ENCODE measurements at regions not wholly inside any gene's neighbourhood (a gene's known extent, or its start where the extent isn't known, plus 50 kb on each side); places are given as distances from the start of the nearest gene placed in this dataset.

DNA sequence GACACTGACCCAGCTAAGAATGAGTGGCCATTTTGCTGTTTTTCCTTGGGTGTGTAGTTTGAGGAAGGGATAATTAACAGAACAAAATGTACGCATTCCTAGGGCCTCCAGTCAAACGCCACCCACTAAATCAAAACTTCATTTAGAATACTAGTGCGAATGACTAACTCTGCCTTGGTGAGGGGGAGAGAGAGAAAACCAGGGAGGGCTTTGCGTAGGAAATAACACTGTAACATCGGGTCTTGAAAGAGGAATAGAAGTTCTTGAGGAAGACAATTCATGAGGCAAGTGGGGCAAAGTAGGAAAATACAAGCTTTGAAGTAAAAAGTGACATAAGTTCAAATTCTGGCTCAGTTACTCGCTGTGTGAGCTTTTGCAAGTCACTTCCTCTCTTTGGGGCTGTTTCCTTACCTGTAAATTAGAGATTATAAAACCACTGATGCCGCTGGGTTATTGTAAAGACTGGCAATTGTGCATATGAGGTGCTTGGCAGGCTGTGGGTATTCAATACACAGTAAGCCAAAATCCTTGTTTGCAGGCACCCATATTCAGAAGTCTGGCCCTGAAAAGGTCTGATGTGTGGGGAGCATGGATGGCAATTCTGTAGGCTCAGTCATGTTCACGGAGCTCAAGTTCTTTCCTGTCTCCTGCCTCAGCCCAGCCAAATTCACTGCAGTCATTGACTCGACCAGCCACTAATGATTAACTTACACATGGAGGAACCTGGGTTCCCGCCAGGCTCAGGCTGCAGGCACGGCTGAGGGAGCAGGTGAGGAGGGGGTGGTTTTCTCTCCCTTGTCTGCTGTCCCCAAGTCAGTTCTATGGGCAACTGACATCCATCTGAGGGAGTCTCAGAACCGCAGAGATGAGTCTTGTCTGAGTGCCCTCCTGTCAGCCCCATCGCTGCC lies 140.3 kb upstream of the CSF3R start:
- WGBS = 46% methylated on average over 13 of the region's 13 CpGs
- TF ChIP-seq POLR2AphosphoS5 (IDR thresholded peaks at IDR 0.05) (no peak), POLR2A (IDR thresholded peaks at IDR 0.05) (no peak), CTCF (IDR thresholded peaks at IDR 0.05) (no peak)
- intact Hi-C loops (cut with DNase I) = no loop called here
- H3K4me1 ChIP-seq (replicated peaks) = no peaks in the 10 kb centered on the region
- H3K9me3 ChIP-seq = no peaks in the 10 kb centered on the region
- H3K4me3 ChIP-seq = no peak overlapping the region
- no peaks in the 10 kb centered on the region for H3K27me3 ChIP-seq (replicated peaks; ENCODE audit: insufficient read depth)
- DNase-seq (ENCODE audit: low spot score) = no peak
- H3K27ac ChIP-seq = no peak overlapping the region
- H3K36me3 ChIP-seq = no peaks in the 10 kb centered on the region

DNA sequence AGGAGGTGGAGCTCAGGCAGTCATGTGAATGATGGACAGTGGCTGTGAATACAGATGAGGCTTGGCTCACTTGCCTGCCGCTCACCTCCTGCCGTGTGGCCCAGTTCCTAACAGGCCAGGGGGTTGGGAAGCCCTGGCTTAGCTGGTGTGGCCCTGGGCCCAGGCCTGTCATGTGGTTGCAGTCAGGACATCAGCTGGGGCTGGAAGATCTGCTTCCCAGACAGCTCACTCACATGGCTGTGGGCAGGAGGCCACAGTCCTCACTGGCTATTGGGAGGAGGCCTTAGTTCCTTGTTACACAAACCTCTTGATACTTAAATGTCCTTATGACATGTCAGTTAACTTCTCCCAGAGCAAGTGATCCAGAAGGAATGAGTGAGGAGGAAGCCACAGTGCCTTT lies 138.8 kb upstream of the CSF3R start:
- H3K9me3 ChIP-seq = no peaks in the 10 kb centered on the region
- DNase-seq (ENCODE audit: low spot score) = no peak
- no peaks in the 10 kb centered on the region for H3K4me1 ChIP-seq (replicated peaks)
- no peak for TF ChIP-seq POLR2AphosphoS5 (IDR thresholded peaks at IDR 0.05)
- TF ChIP-seq POLR2A (IDR thresholded peaks at IDR 0.05) = no peak
- no peak for TF ChIP-seq CTCF (IDR thresholded peaks at IDR 0.05)
- intact Hi-C loops (cut with DNase I) = no loop called here
- no peaks in the 10 kb centered on the region for H3K27me3 ChIP-seq (replicated peaks; ENCODE audit: insufficient read depth)
- H3K36me3 ChIP-seq = no peaks in the 10 kb centered on the region
- H3K4me3 ChIP-seq = no peak overlapping the region
- whole genome bisulfite sequencing = 93% methylated on average over 2 of the region's 2 CpGs
- H3K27ac ChIP-seq = no peak overlapping the region

- intact Hi-C loops (cut with DNase I) = no loop called here
Measured at GRCh38 chr1:36620142-36620541, 137.4 kb upstream of the CSF3R start.

DNA sequence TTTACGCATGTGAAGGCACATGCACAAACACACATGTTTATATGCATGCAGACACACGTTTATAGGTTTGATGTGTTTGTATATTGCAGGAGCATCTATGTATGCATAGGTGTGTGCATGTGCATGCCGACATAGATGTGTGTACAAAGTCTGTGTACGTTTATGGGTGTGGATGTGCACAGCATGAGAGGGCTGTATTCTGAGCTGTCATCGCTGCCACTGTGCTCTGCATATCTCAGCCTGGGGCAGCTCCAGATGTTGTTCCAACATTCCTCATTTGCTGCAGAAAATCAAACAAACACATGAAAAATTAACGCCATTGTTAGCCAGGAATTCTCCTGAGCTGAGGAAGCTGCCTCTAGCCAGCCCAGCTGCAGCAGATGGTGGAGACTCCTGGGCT lies 132.3 kb upstream of the CSF3R start:
- TF ChIP-seq POLR2AphosphoS5 (IDR thresholded peaks at IDR 0.05) (no peak), POLR2A (IDR thresholded peaks at IDR 0.05) (no peak), CTCF (IDR thresholded peaks at IDR 0.05) (no peak)
- no peak overlapping the region for H3K27ac ChIP-seq
- H3K27me3 ChIP-seq (replicated peaks; ENCODE audit: insufficient read depth) = no peaks in the 10 kb centered on the region
- WGBS = 63% methylated on average over 6 of the region's 6 CpGs
- H3K4me1 ChIP-seq (replicated peaks) = no peaks in the 10 kb centered on the region
- H3K9me3 ChIP-seq = no peaks in the 10 kb centered on the region
- H3K4me3 ChIP-seq = no peak overlapping the region
- no peaks in the 10 kb centered on the region for H3K36me3 ChIP-seq
- no peak for DNase-seq (ENCODE audit: low spot score)
- intact Hi-C loops (cut with DNase I) = no loop called here

More at GRCh38 chr1:36620142-36620541, 137.4 kb upstream of the CSF3R start:
- TF ChIP-seq CTCF (IDR thresholded peaks at IDR 0.05) = no peak
- no peak for TF ChIP-seq POLR2A (IDR thresholded peaks at IDR 0.05)
- TF ChIP-seq POLR2AphosphoS5 (IDR thresholded peaks at IDR 0.05) = no peak
- no peaks in the 10 kb centered on the region for H3K27me3 ChIP-seq (replicated peaks; ENCODE audit: insufficient read depth)
- H3K4me1 ChIP-seq (replicated peaks) = no peaks in the 10 kb centered on the region
- 91% methylated on average over 5 of the region's 5 CpGs for WGBS
- DNase-seq (ENCODE audit: low spot score) = no peak
- no peaks in the 10 kb centered on the region for H3K36me3 ChIP-seq
- no peak overlapping the region for H3K27ac ChIP-seq
- H3K9me3 ChIP-seq = no peaks in the 10 kb centered on the region
- H3K4me3 ChIP-seq = no peak overlapping the region

DNA sequence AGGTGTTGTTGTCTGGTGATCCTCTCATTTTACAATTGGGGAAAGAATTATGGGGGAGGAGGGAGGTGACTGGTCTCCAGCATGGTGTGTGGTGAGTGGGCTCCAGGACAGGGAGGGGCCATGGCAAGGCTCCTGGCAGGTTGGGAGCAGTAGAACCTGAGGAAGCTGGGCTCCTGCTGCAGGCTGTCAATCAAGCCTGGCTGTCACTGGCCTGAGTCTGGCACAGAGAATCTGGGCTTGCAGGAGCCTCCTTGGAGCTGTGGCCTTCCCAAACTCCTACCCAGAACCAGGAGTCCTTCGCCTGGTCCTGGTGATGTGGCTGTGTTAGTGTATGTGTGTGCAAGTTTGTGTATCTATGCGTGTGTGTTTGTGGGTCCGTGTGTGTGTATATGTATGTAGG lies 131.9 kb upstream of the CSF3R start:
- no peaks in the 10 kb centered on the region for H3K9me3 ChIP-seq
- H3K4me1 ChIP-seq (replicated peaks) = no peaks in the 10 kb centered on the region
- H3K27ac ChIP-seq = no peak overlapping the region
- no peaks in the 10 kb centered on the region for H3K36me3 ChIP-seq
- TF ChIP-seq CTCF (IDR thresholded peaks at IDR 0.05) = no peak
- no peak for TF ChIP-seq POLR2A (IDR thresholded peaks at IDR 0.05)
- TF ChIP-seq POLR2AphosphoS5 (IDR thresholded peaks at IDR 0.05) = no peak
- DNase-seq (ENCODE audit: low spot score) = no peak
- 84% methylated on average over 3 of the region's 3 CpGs for WGBS
- no peaks in the 10 kb centered on the region for H3K27me3 ChIP-seq (replicated peaks; ENCODE audit: insufficient read depth)
- H3K4me3 ChIP-seq = no peak overlapping the region
- intact Hi-C loops (cut with DNase I) = no loop called here

Measured in prostate gland (tissue), 2 donors.